Liver (tissue), 8 donors: ENCODE measurements at regions not wholly inside any gene's neighbourhood (a gene's known extent, or its start where the extent isn't known, plus 50 kb on each side); places are given as distances from the start of the nearest gene placed in this dataset.

Experiments
- DNase-seq: peaks from one replicate; pipeline ENCODE4 v3.0.0-alpha.2; 2017; ENCODE audit warnings: low spot score
- H3K27ac ChIP-seq, 2 donors: one replicate each; pipeline ENCODE4 v1.7.0; 2013; ENCODE audit warnings: inconsistent platforms in 2 of 2, low read length in 2 of 2, control low read depth in 1 of 2, low read depth in 1 of 2, mild to moderate bottlenecking in 1 of 2
- H3K27me3 ChIP-seq, 4 donors: one replicate each; pipeline versions ENCODE4 v1.6.1 to v1.7.0; 2013; ENCODE audit warnings: low read length in 3 of 4, inconsistent platforms in 1 of 4, mild to moderate bottlenecking in 1 of 4, moderate library complexity in 1 of 4; ENCODE audit not compliant: control insufficient read depth in 4 of 4, insufficient read depth in 4 of 4
- H3K36me3 ChIP-seq, 4 donors: one replicate each; pipeline versions ENCODE4 v1.6.1 to v1.7.0; 2013; ENCODE audit warnings: low read length in 3 of 4, mild to moderate bottlenecking in 3 of 4, low read depth in 1 of 4, moderate library complexity in 1 of 4; ENCODE audit not compliant: control insufficient read depth in 4 of 4, insufficient read depth in 3 of 4
- H3K4me1 ChIP-seq, 4 donors: one replicate each; pipeline versions ENCODE4 v1.6.1 to v1.7.0; 2013; ENCODE audit warnings: low read length in 3 of 4, mild to moderate bottlenecking in 3 of 4, moderate library complexity in 1 of 4; ENCODE audit not compliant: control insufficient read depth in 4 of 4, insufficient read depth in 4 of 4
- H3K4me3 ChIP-seq, 3 donors: one replicate each; pipeline versions ENCODE4 v1.6.1 to v1.7.0; 2013; ENCODE audit warnings: low read length in 3 of 3, control low read depth in 1 of 3, low read depth in 1 of 3, mild to moderate bottlenecking in 1 of 3
- H3K9ac ChIP-seq, 2 donors: one replicate each; pipeline ENCODE4 v1.7.0; 2013; ENCODE audit warnings: low read length in 2 of 2, mild to moderate bottlenecking in 2 of 2, moderate library complexity in 2 of 2, control low read depth in 1 of 2, low read depth in 1 of 2
- H3K9me3 ChIP-seq, 4 donors: one replicate each; pipeline versions ENCODE4 v1.6.1 to v1.7.0; 2013; ENCODE audit warnings: low read length in 3 of 4; ENCODE audit not compliant: control insufficient read depth in 4 of 4
- ATF3 ChIP-seq: IDR thresholded peaks from 2 replicates; pipeline ENCODE4 v1.6.1; 2016; ENCODE audit warnings: antibody characterized with exemption
- CTCF ChIP-seq: fragments of 150-350 bp; IDR thresholded peaks from 2 replicates; pipeline ENCODE4 v1.5.1; 2017; ENCODE audit warnings: improper control_type of control experiment, low read depth, low read length; ENCODE audit not compliant: missing input control
- EGR1 ChIP-seq, 2 donors: IDR thresholded peaks; 2 replicates each; pipeline ENCODE4 v1.6.1; 2016 to 2018; ENCODE audit warnings: antibody characterized with exemption in 2 of 2, low read depth in 2 of 2
- FOXA1 ChIP-seq: IDR thresholded peaks from 2 replicates; pipeline ENCODE4 v1.6.1; 2016; ENCODE audit warnings: antibody characterized with exemption
- FOXA2 ChIP-seq: IDR thresholded peaks from 2 replicates; pipeline ENCODE4 v1.6.1; 2016; ENCODE audit warnings: antibody characterized with exemption
- GABPA ChIP-seq, 2 donors: IDR thresholded peaks in 1 of 2; conservative IDR thresholded peaks in 1 of 2; 2 replicates each; pipeline ENCODE4 v1.6.1; 2016; ENCODE audit warnings: antibody characterized with exemption in 2 of 2, mild to moderate bottlenecking in 1 of 2, moderate library complexity in 1 of 2
- HNF4A ChIP-seq, 2 donors: conservative IDR thresholded peaks; 2 replicates each; pipeline ENCODE4 v1.6.1; 2016; ENCODE audit warnings: antibody characterized with exemption in 2 of 2, mild to moderate bottlenecking in 2 of 2
- HNF4G ChIP-seq: IDR thresholded peaks from 2 replicates; pipeline ENCODE4 v1.6.1; 2016; ENCODE audit warnings: antibody characterized with exemption
- JUND ChIP-seq, 2 donors: IDR thresholded peaks; 2 replicates each; pipeline ENCODE4 v1.6.1; 2016; ENCODE audit warnings: antibody characterized with exemption in 2 of 2
- MAX ChIP-seq: IDR thresholded peaks from 2 replicates; pipeline ENCODE4 v1.6.1; 2016; ENCODE audit warnings: antibody characterized with exemption
- NR2F2 ChIP-seq: IDR thresholded peaks from 2 replicates; pipeline ENCODE4 v1.6.1; 2016; ENCODE audit warnings: antibody characterized with exemption
- RAD21 ChIP-seq, 2 donors: IDR thresholded peaks; 2 replicates each; pipeline ENCODE4 v1.6.1; 2016; ENCODE audit warnings: antibody characterized with exemption in 2 of 2, mild to moderate bottlenecking in 2 of 2
- REST ChIP-seq: IDR thresholded peaks from 2 replicates; pipeline ENCODE4 v1.6.1; 2016; ENCODE audit warnings: antibody characterized with exemption, mild to moderate bottlenecking
- RXRA ChIP-seq, 2 donors: IDR thresholded peaks; 2 replicates each; pipeline ENCODE4 v1.6.1; 2017 to 2018; ENCODE audit warnings: antibody characterized with exemption in 2 of 2, mild to moderate bottlenecking in 1 of 2
- SP1 ChIP-seq: IDR thresholded peaks from 2 replicates; pipeline ENCODE4 v1.6.1; 2018; ENCODE audit warnings: antibody characterized with exemption, mild to moderate bottlenecking
- TAF1 ChIP-seq: conservative IDR thresholded peaks from 2 replicates; pipeline ENCODE4 v1.6.1; 2016; ENCODE audit warnings: antibody characterized with exemption, mild to moderate bottlenecking
- YY1 ChIP-seq: IDR thresholded peaks from 2 replicates; pipeline ENCODE4 v1.6.1; 2016; ENCODE audit warnings: antibody characterized with exemption, mild to moderate bottlenecking
- WGBS: extraction: QIAGEN DNeasy Blood & Tissue Kit; methylation state at CpG from one replicate; pipeline ENCODE4 v1.1.7; 2013; 5-methylcytosine and 5-hydroxymethylcytosine counted together
- TF ChIP-seq, protein P1 (sequence below): IDR thresholded peaks from 2 replicates; pipeline ENCODE4 v1.6.1; 2016; ENCODE audit warnings: antibody characterized with exemption
- donor health status: healthy.
- donor health status: healthy.
- donor health status: healthy.
- donor health status: healthy.
- donor health status: healthy.

DNA sequence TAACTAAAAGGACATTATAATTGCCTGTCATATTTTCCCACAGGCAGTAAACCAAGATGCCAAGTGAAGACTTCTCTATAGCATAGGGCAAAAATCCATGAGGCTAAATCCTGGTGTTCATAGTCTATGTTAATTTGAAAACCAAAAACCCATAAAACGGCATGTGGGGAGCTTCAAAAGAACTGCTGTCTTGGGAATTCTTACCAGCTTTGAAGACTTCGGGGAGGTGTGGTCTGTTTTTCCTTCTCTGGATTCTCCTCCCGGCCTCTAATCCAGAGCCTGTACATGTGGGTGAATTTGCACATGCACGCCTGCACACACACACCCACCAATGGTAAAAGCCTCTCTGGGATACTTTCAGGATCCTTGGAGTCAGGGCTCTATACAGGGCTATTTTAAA lies 61.9 kb upstream of the IFNG-AS1 start:
- H3K27me3 ChIP-seq: peaks cover 0 to 2% (median 0%) of the 10 kb centered on the region in 4 donors
- no peak for DNase-seq
- TF ChIP-seq HNF4G: no peak
- no peak for TF ChIP-seq HNF4A (conservative IDR thresholded peaks at IDR 0.05)
- no peak for TF ChIP-seq CTCF
- no peak for TF ChIP-seq SP1
- TF ChIP-seq GABPA (IDR thresholded peaks at IDR 0.05 in 1 of 2, conservative IDR thresholded peaks at IDR 0.05 in 1 of 2): no peak
- TF ChIP-seq RAD21 (IDR thresholded peaks at IDR 0.05): no peak
- TF ChIP-seq FOXA1: no peak
- no peak for TF ChIP-seq YY1
- no peak for TF ChIP-seq ATF3
- TF ChIP-seq FOXA2: no peak
- TF ChIP-seq REST: no peak
- TF ChIP-seq, protein P1, sequence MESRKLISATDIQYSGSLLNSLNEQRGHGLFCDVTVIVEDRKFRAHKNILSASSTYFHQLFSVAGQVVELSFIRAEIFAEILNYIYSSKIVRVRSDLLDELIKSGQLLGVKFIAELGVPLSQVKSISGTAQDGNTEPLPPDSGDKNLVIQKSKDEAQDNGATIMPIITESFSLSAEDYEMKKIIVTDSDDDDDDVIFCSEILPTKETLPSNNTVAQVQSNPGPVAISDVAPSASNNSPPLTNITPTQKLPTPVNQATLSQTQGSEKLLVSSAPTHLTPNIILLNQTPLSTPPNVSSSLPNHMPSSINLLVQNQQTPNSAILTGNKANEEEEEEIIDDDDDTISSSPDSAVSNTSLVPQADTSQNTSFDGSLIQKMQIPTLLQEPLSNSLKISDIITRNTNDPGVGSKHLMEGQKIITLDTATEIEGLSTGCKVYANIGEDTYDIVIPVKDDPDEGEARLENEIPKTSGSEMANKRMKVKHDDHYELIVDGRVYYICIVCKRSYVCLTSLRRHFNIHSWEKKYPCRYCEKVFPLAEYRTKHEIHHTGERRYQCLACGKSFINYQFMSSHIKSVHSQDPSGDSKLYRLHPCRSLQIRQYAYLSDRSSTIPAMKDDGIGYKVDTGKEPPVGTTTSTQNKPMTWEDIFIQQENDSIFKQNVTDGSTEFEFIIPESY: no peak
- TF ChIP-seq RXRA (IDR thresholded peaks at IDR 0.05): no peak
- TF ChIP-seq TAF1: no peak
- no peak for TF ChIP-seq MAX
- no peak for TF ChIP-seq EGR1 (IDR thresholded peaks at IDR 0.05; ENCODE audit: low read depth in 2 of 2)
- no peak for TF ChIP-seq JUND (IDR thresholded peaks at IDR 0.05)
- 81% methylated on average over 4 of the region's 4 CpGs for WGBS
- no peak overlapping the region for H3K4me3 ChIP-seq
- no peaks in the 10 kb centered on the region for H3K9me3 ChIP-seq
- no peaks in the 10 kb centered on the region for H3K36me3 ChIP-seq
- H3K4me1 ChIP-seq: no peaks in the 10 kb centered on the region
- no peak overlapping the region for H3K9ac ChIP-seq
- no peak overlapping the region for H3K27ac ChIP-seq

DNA sequence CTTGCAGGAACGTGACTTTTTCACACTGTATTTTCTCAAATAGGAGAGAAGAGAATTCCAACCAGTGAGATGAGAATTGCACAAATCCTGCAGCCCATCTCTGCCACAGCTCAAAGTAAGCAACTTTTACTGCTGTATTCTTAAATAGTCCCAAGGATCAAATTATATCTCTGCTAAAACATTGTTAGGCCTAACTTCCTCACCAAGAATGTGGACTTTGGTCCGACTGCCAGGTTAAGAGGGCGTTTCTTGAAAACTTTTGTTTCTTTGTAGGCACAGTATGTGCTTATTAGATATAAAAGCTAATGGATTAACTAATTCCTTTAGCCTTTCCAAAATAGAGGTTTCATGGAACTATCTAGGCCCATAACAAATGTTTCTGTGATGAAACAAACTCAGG lies 61.4 kb upstream of the IFNG-AS1 start:
- no peak for TF ChIP-seq RAD21 (IDR thresholded peaks at IDR 0.05)
- no peak for TF ChIP-seq HNF4G
- no peak for TF ChIP-seq NR2F2
- TF ChIP-seq, protein P1: no peak
- no peak for TF ChIP-seq REST
- TF ChIP-seq YY1: no peak
- TF ChIP-seq GABPA (IDR thresholded peaks at IDR 0.05 in 1 of 2, conservative IDR thresholded peaks at IDR 0.05 in 1 of 2): no peak
- TF ChIP-seq RXRA (IDR thresholded peaks at IDR 0.05): no peak
- no peak overlapping the region for H3K27ac ChIP-seq
- H3K36me3 ChIP-seq: no peaks in the 10 kb centered on the region
- no peaks in the 10 kb centered on the region for H3K4me1 ChIP-seq
- H3K4me3 ChIP-seq: no peak overlapping the region
- no peak overlapping the region for H3K9ac ChIP-seq
- H3K9me3 ChIP-seq: no peaks in the 10 kb centered on the region
- 83% methylated on average over 3 of the region's 3 CpGs for WGBS
- no peak for DNase-seq
- H3K27me3 ChIP-seq: peaks cover 0 to 2% (median 0%) of the 10 kb centered on the region in 4 donors
